Brain microvascular endothelial cell (primary cell): ENCODE measurements at regions not wholly inside any gene's neighbourhood (a gene's known extent, or its start where the extent isn't known, plus 50 kb on each side); places are given as distances from the start of the nearest gene placed in this dataset.

Source experiments
- DNase-seq: peaks from one replicate; pipeline ENCODE4 v3.0.0-alpha.2; 2020
- H3K27ac ChIP-seq: fragments of 250-450 bp; sonication (Bioruptor Pico); 2 replicates; pipeline ENCODE4 v1.5.1; 2020; ENCODE audit warnings: mild to moderate bottlenecking, moderate library complexity
- H3K27me3 ChIP-seq: fragments of 250-450 bp; sonication (Bioruptor Pico); replicated peaks from 2 replicates; pipeline ENCODE4 v1.5.1; 2020; ENCODE audit warnings: mild to moderate bottlenecking
- H3K36me3 ChIP-seq: fragments of 250-450 bp; sonication (Bioruptor Pico); replicated peaks from 2 replicates; pipeline ENCODE4 v1.5.1; 2020; ENCODE audit warnings: mild to moderate bottlenecking
- H3K4me3 ChIP-seq: 2 replicates; pipeline ENCODE4 v1.5.1; 2011; ENCODE audit warnings: low read depth, mild to moderate bottlenecking, control low read depth, low read length, moderate library complexity
- in situ Hi-C: cut with HindIII; loops from 2 replicates; pipeline ENCODE4 v1.10.0; 2017; ENCODE audit warnings: low sequenced_read_pairs, low pct_ligation_motif_present
- TF ChIP-seq, protein P1 (sequence below): IDR thresholded peaks from 2 replicates; pipeline ENCODE4 v1.5.1; 2011; ENCODE audit warnings: low read depth, mild to moderate bottlenecking, moderate library complexity, low read length, control low read depth, inconsistent platforms; ENCODE audit errors: missing control alignments

DNA sequence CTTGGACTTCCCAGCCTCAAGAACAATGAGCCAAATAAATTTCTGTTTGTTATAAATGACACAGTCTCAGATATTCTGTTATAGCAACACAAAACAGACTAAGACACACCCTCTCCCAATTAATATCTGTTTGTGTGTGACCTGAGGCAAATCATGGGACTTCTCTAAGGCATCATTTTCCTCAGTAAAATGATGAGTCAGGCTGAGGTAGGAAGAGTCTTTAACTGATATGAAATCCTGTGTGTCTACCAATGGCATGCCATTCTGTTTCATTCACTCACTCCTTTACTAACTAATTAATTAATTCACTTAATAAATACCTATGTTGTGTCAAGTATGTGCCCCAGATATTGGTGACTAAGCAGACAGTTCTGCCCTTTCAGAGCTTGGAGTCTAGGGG, 258.4 kb upstream of the CRY1 start:
- TF ChIP-seq, protein P1, sequence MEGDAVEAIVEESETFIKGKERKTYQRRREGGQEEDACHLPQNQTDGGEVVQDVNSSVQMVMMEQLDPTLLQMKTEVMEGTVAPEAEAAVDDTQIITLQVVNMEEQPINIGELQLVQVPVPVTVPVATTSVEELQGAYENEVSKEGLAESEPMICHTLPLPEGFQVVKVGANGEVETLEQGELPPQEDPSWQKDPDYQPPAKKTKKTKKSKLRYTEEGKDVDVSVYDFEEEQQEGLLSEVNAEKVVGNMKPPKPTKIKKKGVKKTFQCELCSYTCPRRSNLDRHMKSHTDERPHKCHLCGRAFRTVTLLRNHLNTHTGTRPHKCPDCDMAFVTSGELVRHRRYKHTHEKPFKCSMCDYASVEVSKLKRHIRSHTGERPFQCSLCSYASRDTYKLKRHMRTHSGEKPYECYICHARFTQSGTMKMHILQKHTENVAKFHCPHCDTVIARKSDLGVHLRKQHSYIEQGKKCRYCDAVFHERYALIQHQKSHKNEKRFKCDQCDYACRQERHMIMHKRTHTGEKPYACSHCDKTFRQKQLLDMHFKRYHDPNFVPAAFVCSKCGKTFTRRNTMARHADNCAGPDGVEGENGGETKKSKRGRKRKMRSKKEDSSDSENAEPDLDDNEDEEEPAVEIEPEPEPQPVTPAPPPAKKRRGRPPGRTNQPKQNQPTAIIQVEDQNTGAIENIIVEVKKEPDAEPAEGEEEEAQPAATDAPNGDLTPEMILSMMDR: no peak
- Histone ChIP-seq H3K27ac (no peak overlapping the region), H3K27me3 (no peaks in the 10 kb centered on the region), H3K36me3 (no peaks in the 10 kb centered on the region), H3K4me3 (no peak overlapping the region)
- DNase-seq: no peak
- in situ Hi-C loops: no loop called here

DNA sequence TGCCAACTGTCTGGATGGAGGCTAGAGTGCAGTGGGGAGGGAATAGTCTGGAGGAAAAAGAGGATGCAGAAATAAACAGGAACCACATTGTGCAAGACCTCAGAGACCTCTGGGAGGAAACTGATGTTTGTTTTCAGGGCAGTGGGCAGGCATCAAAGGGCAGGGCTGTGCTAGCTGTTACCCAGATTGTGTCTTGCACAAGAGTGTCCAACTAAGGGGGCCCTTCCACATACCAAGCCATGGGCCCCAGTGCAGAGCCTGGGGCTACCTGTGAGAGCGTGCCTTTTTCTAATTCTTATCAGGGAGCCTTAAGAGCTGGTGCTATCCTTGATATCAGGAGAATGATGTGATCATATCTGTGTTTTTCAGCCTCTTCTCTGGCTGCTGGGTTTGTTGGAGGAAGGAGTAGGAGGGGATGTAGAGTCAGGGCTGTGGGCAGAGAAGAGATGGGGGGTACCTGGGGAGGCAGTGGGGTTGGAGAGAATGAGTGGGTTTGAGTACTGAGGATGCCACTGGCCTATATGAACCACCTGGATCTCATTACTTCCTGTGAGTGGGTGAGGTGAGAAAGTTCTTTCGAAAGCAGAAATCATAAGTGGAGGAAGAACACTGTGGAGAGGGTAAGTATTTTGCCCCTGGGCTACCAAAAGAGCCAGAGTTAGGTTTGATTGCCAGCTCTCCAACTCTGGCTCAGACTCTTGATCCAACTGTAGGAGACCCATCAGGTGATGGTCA, 259.2 kb upstream of the CRY1 start:
- DNase-seq: no peak
- H3K27me3 ChIP-seq: no peaks in the 10 kb centered on the region
- H3K27ac ChIP-seq: no peak overlapping the region
- H3K4me3 ChIP-seq: no peak overlapping the region
- in situ Hi-C loops: no loop called here
- no peaks in the 10 kb centered on the region for H3K36me3 ChIP-seq
- TF ChIP-seq, protein P1: no peak

DNA sequence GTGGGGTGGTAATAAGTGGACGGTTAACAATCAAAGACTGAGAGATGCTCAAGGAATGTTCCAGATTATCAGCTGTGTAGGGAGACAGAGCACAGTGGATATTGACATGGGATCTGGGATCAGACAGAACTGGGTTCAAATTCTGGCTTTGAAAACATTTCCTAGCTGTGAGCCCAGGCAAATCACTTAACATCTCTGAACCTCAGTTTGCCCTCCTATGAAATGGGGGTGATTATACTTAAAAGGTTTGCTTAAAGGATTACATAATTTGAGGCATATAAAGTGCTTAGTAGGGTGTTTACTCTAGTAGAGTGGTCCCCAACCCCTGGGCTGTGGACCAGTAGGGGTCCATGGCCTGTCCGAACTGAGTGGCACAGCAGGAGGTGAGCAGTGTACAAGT, 260.0 kb upstream of the CRY1 start:
- H3K27ac ChIP-seq: no peak overlapping the region
- DNase-seq: no peak
- TF ChIP-seq, protein P1: no peak
- H3K27me3 ChIP-seq: no peaks in the 10 kb centered on the region
- H3K36me3 ChIP-seq: no peaks in the 10 kb centered on the region
- no peak overlapping the region for H3K4me3 ChIP-seq
- in situ Hi-C loops: no loop called here

DNA sequence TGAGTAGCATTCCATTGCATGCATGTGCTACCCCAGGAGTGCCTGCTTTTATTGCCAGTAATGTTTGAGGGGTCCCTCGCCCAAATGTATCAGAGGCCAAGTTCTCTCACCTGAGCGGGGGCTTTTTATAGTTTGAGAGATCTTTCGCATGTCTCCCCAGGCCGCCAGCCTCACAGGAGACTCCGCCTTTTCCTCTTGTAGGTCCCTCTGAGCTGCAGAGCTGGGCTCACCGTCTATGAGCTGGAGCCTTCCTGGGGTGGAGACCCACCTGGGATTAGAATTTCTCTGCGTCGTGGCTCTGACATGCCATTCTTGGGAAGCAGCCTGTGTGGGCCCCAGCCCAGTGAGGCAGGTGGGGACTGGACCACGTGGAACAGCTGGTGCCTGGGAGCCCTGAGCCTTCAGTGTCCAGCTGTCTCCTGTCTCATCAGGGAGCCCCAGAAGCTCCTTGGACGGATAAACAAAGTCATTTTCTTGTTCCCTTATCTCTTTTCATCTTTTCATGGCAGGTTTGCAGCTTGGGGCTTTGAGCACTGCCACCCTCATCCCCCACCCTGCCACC, 261.7 kb upstream of the CRY1 start:
- in situ Hi-C loops: no loop called here
- H3K4me3 ChIP-seq: no peak overlapping the region

DNA sequence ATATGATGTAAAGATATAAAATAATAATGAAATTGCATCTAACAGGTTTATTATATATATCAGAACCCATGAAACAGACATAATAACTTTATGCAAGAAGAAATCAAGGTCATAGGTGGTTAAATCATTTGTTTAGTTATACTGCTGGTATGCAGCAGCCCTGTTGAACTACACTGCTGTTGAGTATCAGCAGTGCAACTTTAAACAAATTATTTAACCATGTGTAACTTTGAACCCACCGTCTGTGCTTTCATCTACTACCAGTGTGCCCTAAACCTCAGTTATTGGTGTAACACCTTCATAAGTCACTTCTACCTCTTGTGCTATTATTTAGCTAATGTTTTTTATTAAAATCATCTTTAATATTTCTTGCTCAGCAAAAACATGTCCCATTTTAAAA, 262.3 kb upstream of the CRY1 start:
- no peaks in the 10 kb centered on the region for H3K36me3 ChIP-seq
- no peak overlapping the region for H3K27ac ChIP-seq
- no peaks in the 10 kb centered on the region for H3K27me3 ChIP-seq
- in situ Hi-C loops: no loop called here
- TF ChIP-seq, protein P1: no peak
- H3K4me3 ChIP-seq: no peak overlapping the region
- DNase-seq: no peak

More for the DNA sequence above, 261.7 kb upstream of the CRY1 start:
- Histone ChIP-seq H3K36me3 (no peaks in the 10 kb centered on the region), H3K27me3 (no peaks in the 10 kb centered on the region), H3K27ac (no peak overlapping the region)
- DNase-seq: no peak
- TF ChIP-seq, protein P1: no peak
